ENCODE measurements at regions not wholly inside any gene's neighbourhood (a gene's known extent, or its start where the extent isn't known, plus 50 kb on each side); places are given as distances from the start of the nearest gene placed in this dataset.
A peak's percentile ranks its signal among the peaks of the same experiment; 100 is the strongest.

DNA sequence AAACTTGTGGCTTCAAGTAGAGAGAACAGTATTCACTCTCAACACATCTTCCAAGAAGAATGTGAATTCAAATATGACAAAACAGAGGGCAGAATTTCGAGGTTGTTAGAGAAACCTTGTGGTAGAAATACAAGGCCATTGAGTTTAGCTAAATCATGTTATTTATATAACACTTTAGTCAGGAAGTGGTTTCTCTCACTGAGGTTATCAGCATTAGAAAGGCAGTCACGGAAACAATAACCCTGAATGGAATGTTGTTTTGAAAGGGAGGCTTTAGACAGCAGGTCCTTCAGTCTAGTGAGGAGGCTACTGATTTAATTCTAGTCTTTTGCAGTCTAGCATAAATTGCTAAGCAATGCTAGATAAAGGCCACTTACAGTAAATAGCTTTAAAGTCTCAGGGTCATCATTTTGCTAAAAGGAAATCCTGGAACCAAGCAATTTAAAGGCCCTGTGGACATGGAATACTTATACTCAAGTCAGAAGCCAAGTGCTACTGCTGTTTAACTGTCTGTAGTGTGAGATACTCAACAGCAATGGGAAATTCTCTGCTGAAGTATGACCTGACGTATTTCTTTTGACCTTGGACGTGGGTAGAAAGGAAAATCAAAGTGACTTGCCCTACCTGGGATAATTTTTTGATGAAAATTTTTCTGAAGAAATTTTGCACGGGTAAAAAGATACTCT lies 89.0 kb upstream of the CHODL start:
- TF ChIP-seq, protein P1, sequence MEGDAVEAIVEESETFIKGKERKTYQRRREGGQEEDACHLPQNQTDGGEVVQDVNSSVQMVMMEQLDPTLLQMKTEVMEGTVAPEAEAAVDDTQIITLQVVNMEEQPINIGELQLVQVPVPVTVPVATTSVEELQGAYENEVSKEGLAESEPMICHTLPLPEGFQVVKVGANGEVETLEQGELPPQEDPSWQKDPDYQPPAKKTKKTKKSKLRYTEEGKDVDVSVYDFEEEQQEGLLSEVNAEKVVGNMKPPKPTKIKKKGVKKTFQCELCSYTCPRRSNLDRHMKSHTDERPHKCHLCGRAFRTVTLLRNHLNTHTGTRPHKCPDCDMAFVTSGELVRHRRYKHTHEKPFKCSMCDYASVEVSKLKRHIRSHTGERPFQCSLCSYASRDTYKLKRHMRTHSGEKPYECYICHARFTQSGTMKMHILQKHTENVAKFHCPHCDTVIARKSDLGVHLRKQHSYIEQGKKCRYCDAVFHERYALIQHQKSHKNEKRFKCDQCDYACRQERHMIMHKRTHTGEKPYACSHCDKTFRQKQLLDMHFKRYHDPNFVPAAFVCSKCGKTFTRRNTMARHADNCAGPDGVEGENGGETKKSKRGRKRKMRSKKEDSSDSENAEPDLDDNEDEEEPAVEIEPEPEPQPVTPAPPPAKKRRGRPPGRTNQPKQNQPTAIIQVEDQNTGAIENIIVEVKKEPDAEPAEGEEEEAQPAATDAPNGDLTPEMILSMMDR (IDR thresholded peaks at IDR 0.05; ENCODE audit: unreplicated experiment in 3 of 3), result no peak
- no peak overlapping the region for H3K4me3 Mint-ChIP-seq
- no peaks in the 10 kb centered on the region for H3K36me3 Mint-ChIP-seq (ENCODE audit: low read depth)
- H3K4me1 Mint-ChIP-seq, result no peaks in the 10 kb centered on the region
- H3K9me3 Mint-ChIP-seq, result peaks cover 3% of the 10 kb centered on the region
- H3K27me3 Mint-ChIP-seq (ENCODE audit: low read depth), result no peaks in the 10 kb centered on the region
- H3K27ac Mint-ChIP-seq, result peak overlapping the region in 1 of 3 experiments; percentile 44

DNA sequence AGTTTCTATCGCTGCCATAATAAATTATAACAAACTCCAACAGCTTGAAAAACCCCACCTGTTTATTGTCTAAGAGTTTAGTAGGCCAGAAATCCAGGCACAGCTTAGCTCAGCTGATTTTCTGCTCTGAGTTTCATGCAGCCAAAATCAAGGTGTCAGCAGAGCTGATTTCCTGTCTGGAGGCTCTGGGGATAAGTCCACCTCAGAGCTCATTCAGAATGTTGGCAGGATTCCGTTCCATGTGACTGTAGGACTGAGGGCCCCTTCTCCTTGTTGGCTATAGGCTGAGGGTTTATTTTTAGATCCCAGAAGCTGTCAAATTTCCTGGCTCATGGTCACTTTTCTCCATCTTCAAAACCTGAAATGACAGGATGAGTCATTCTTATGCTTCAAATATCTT lies 91.6 kb upstream of the CHODL start:
- H3K4me1 Mint-ChIP-seq, result no peaks in the 10 kb centered on the region
- no peak overlapping the region for H3K4me3 Mint-ChIP-seq
- no peaks in the 10 kb centered on the region for H3K36me3 Mint-ChIP-seq (ENCODE audit: low read depth)
- peaks cover 3% of the 10 kb centered on the region for H3K9me3 Mint-ChIP-seq
- no peaks in the 10 kb centered on the region for H3K27me3 Mint-ChIP-seq (ENCODE audit: low read depth)
- no peak overlapping the region for H3K27ac Mint-ChIP-seq
- TF ChIP-seq, protein P1 (IDR thresholded peaks at IDR 0.05; ENCODE audit: unreplicated experiment in 3 of 3), result no peak

DNA sequence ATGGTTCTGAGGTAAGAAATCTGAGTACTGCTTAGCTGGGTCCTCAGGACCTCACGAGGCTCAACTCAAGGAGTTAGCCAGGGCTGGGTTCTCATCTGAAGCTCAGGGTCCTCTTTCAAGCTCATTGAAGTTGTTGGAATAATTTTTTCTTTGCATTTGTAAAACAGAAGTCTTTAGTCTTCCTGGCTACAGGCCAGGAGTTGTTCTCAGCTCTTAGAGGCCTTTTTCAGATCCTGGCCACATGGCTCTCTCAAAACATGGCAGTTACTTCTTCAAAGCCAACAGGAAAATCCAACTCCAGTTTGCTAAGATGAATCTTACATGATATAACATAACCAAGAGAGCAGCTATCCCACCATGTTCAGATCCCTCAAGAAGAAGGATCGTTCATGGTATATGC lies 92.3 kb upstream of the CHODL start:
- H3K4me1 Mint-ChIP-seq, result no peaks in the 10 kb centered on the region
- H3K27ac Mint-ChIP-seq, result no peak overlapping the region
- H3K4me3 Mint-ChIP-seq, result no peak overlapping the region
- peaks cover 3% of the 10 kb centered on the region for H3K9me3 Mint-ChIP-seq
- H3K36me3 Mint-ChIP-seq (ENCODE audit: low read depth), result no peaks in the 10 kb centered on the region
- TF ChIP-seq, protein P1 (IDR thresholded peaks at IDR 0.05; ENCODE audit: unreplicated experiment in 3 of 3), result no peak
- H3K27me3 Mint-ChIP-seq (ENCODE audit: low read depth), result peaks cover under 1% of the 10 kb centered on the region

DNA sequence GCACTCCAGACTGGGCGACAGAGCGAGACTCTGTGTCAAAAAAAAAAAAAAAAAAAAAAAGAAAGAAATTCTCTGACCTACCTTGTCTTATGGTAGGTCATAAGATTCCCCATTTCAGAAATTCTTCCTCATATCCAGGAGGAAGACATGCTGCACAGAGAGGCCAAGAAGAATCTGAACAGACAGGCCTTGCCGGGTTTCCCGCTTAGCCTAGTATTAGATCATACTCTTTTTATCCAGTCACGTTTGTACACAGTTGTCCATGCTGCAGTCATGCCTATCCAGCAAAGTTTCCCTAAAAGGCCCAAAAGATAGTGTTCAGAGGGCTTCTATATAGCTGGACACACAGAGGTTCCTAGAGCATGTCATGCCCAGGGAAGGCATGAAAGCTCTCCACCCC lies 93.6 kb upstream of the CHODL start:
- Mint-ChIP-seq H3K4me3 (no peak overlapping the region), H3K36me3 (ENCODE audit: low read depth) (peaks cover 5% of the 10 kb centered on the region), H3K27ac (no peak overlapping the region), H3K27me3 (ENCODE audit: low read depth) (peaks cover 3% of the 10 kb centered on the region), H3K4me1 (no peaks in the 10 kb centered on the region), H3K9me3 (peaks cover 9% of the 10 kb centered on the region)
- TF ChIP-seq, protein P1 (IDR thresholded peaks at IDR 0.05; ENCODE audit: unreplicated experiment in 3 of 3), result no peak

DNA sequence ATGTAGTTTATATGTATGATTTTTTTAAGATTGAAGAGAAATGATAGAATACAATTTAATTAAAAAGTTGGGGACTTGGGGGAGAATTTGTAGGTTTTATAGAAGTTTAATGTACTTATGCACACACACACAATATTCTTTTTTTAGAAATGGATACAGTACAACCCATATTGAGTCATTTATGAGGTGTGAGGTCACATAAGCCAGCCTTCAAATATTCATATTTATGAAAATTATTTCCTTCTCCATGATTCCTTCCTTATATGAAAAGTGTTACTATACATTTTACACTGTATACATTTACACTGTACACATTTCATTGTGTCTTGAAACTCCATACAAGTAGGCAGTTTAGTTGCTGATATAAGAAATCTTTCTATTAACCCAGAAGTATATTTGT lies 96.2 kb upstream of the CHODL start:
- TF ChIP-seq, protein P1 (IDR thresholded peaks at IDR 0.05; ENCODE audit: unreplicated experiment in 3 of 3), result no peak
- Mint-ChIP-seq H3K27me3 (ENCODE audit: low read depth) (peaks cover 3% of the 10 kb centered on the region), H3K4me3 (no peak overlapping the region), H3K36me3 (ENCODE audit: low read depth) (peaks cover 5% of the 10 kb centered on the region), H3K4me1 (no peaks in the 10 kb centered on the region), H3K9me3 (peaks cover 8% of the 10 kb centered on the region), H3K27ac (no peak overlapping the region)

DNA sequence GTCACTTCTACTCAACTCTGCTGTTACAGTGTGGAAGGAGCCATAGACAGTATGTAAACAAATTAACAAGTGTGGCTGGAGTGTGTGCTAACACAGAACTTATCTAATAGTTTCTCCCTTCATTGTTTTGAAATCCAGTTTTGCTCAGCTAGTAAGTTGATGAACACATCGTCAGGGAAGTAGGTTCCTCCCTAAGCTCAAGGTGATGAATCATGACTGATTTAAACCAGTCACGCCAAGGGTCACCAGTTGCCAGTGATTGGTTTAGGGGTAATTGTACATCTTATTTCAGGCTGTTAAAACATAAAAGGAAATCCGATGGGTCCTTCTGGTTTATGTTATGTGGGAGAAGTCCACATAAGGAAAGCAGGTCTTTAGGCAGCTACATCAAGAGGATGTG lies 97.0 kb upstream of the CHODL start:
- TF ChIP-seq, protein P1 (IDR thresholded peaks at IDR 0.05; ENCODE audit: unreplicated experiment in 3 of 3), result no peak
- Mint-ChIP-seq H3K4me3 (no peak overlapping the region), H3K4me1 (no peaks in the 10 kb centered on the region), H3K36me3 (ENCODE audit: low read depth) (peaks cover 5% of the 10 kb centered on the region), H3K9me3 (peaks cover 6% of the 10 kb centered on the region), H3K27me3 (ENCODE audit: low read depth) (peaks cover 3% of the 10 kb centered on the region), H3K27ac (peak overlapping the region in 2 of 3 experiments; percentile 9 to 24)

All from nephron (organoid).